Smooth muscle cell (in vitro differentiated cells): ENCODE measurements at regions not wholly inside any gene's neighbourhood (a gene's known extent, or its start where the extent isn't known, plus 50 kb on each side); places are given as distances from the start of the nearest gene placed in this dataset.
"Not testable (repeated sequence)": the region's sequence is repeated elsewhere in the genome, so short reads cannot be mapped to it uniquely, and the experiment has no call there.

Experiments used
- DNase-seq: peaks from one replicate; lab custom pipeline; 2025; ENCODE audit not compliant: unreplicated experiment; lab: John Stamatoyannopoulos, UW
- H2AFZ ChIP-seq: fragments of 200-600 bp; sonication (generic); 2 replicates; pipeline ENCODE4 v1.6.0; 2016; ENCODE audit warnings: antibody characterized with exemption, low read depth, mild to moderate bottlenecking
- H3F3A ChIP-seq: fragments of 200-600 bp; sonication (generic); 2 replicates; pipeline ENCODE4 v1.6.0; 2017; ENCODE audit warnings: antibody characterized with exemption, low read depth
- H3K27ac ChIP-seq: fragments of 200-600 bp; sonication (generic); 2 replicates; pipeline ENCODE4 v1.5.1; 2016; ENCODE audit warnings: low read depth, mild to moderate bottlenecking
- H3K27me3 ChIP-seq: fragments of 200-600 bp; sonication (generic); 2 replicates; pipeline ENCODE4 v1.6.1; 2016; ENCODE audit warnings: low read depth, mild to moderate bottlenecking
- H3K36me3 ChIP-seq: fragments of 200-600 bp; sonication (generic); 2 replicates; pipeline ENCODE4 v1.5.1; 2016; ENCODE audit warnings: low read depth
- H3K4me1 ChIP-seq: fragments of 200-600 bp; sonication (generic); 2 replicates; pipeline ENCODE4 v1.5.1; 2016; ENCODE audit warnings: low read depth
- H3K4me2 ChIP-seq: fragments of 200-600 bp; sonication (generic); 2 replicates; pipeline ENCODE4 v1.6.0; 2016; ENCODE audit warnings: mild to moderate bottlenecking
- H3K4me3 ChIP-seq: fragments of 200-600 bp; sonication (generic); 2 replicates; pipeline ENCODE4 v1.5.1; 2016; ENCODE audit warnings: mild to moderate bottlenecking
- H3K79me2 ChIP-seq: fragments of 200-600 bp; sonication (generic); 2 replicates; pipeline ENCODE4 v1.6.0; 2016; ENCODE audit warnings: low read depth, mild to moderate bottlenecking
- H3K9ac ChIP-seq: fragments of 200-600 bp; sonication (generic); 2 replicates; pipeline ENCODE4 v1.6.0; 2016; ENCODE audit warnings: low read depth
- H3K9me3 ChIP-seq: fragments of 200-600 bp; sonication (generic); replicated peaks from 2 replicates; pipeline ENCODE4 v1.5.1; 2016; ENCODE audit warnings: low read depth
- H4K20me1 ChIP-seq: fragments of 200-600 bp; sonication (generic); 2 replicates; pipeline ENCODE4 v1.6.0; 2016; ENCODE audit warnings: low read depth
- CTCF ChIP-seq: fragments of 200-600 bp; sonication (generic); IDR thresholded peaks from 2 replicates; pipeline ENCODE4 v1.5.1; 2017; ENCODE audit warnings: borderline replicate concordance, mild to moderate bottlenecking, antibody characterized with exemption; ENCODE audit not compliant: insufficient read depth, poor library complexity, severe bottlenecking
- WGBS: methylation state at CpG from one replicate; pipeline ENCODE4 v1.1.7; 2016; ENCODE audit warnings: low lambda C conversion rate; 5-methylcytosine and 5-hydroxymethylcytosine counted together

- H3K4me2 ChIP-seq, result no peak overlapping the region
- no peaks in the 10 kb centered on the region for H3K9me3 ChIP-seq
- H2AFZ ChIP-seq, result no peak overlapping the region
- no peak for DNase-seq
- H3K9ac ChIP-seq, result no peak overlapping the region
- TF ChIP-seq CTCF, result no peak
- no peaks in the 10 kb centered on the region for H3K36me3 ChIP-seq
- H3F3A ChIP-seq, result peaks cover 4% of the 10 kb centered on the region
- H3K4me1 ChIP-seq, result peaks cover 24% of the 10 kb centered on the region
- no peaks in the 10 kb centered on the region for H3K79me2 ChIP-seq
- no peak overlapping the region for H3K27ac ChIP-seq
- H3K27me3 ChIP-seq, result no peaks in the 10 kb centered on the region
- no peaks in the 10 kb centered on the region for H4K20me1 ChIP-seq
- H3K4me3 ChIP-seq, result no peak overlapping the region
These were observed 334.3 kb downstream of the DLEU7 start for GRCh38 chr13:50509167-50509566.

GRCh38 chr13:50509771-50510441 is 333.6 kb downstream of the DLEU7 start:
- H3K27me3 ChIP-seq, result no peaks in the 10 kb centered on the region
- 62% methylated on average over 2 of the region's 2 CpGs for WGBS
- H3K79me2 ChIP-seq, result no peaks in the 10 kb centered on the region
- no peak overlapping the region for H3K27ac ChIP-seq
- no peak overlapping the region for H3K4me3 ChIP-seq
- H4K20me1 ChIP-seq, result no peaks in the 10 kb centered on the region
- no peak overlapping the region for H3K9ac ChIP-seq
- no peak overlapping the region for H3K4me2 ChIP-seq
- H3K9me3 ChIP-seq, result no peaks in the 10 kb centered on the region
- DNase-seq, result no peak
- no peak overlapping the region for H2AFZ ChIP-seq
- H3K36me3 ChIP-seq, result no peaks in the 10 kb centered on the region
- peaks cover 24% of the 10 kb centered on the region for H3K4me1 ChIP-seq
- H3F3A ChIP-seq, result peaks cover 4% of the 10 kb centered on the region
- no peak for TF ChIP-seq CTCF

GRCh38 chr13:50510885-50511545 is 332.5 kb downstream of the DLEU7 start:
- not testable (repeated sequence) for H3K4me2 ChIP-seq, DNase-seq, H3K27ac ChIP-seq, H3K27me3 ChIP-seq, H3K9ac ChIP-seq, H3K9me3 ChIP-seq, H3K36me3 ChIP-seq, H3K79me2 ChIP-seq, H4K20me1 ChIP-seq, H3F3A ChIP-seq, H2AFZ ChIP-seq, H3K4me3 ChIP-seq
- H3K4me1 ChIP-seq, result peaks cover 24% of the 10 kb centered on the region
- 43% methylated on average over 1 of the region's 1 CpG for WGBS

- Histone ChIP-seq H3K27ac (peak overlapping the region; percentile 39), H4K20me1 (no peaks in the 10 kb centered on the region), H3K4me1 (peaks cover 24% of the 10 kb centered on the region), H3K9me3 (no peaks in the 10 kb centered on the region), H2AFZ (peak overlapping the region; percentile 94), H3K4me3 (no peak overlapping the region), H3K79me2 (no peaks in the 10 kb centered on the region), H3K4me2 (peak overlapping the region; percentile 83), H3K36me3 (no peaks in the 10 kb centered on the region), H3K9ac (no peak overlapping the region), H3K27me3 (no peaks in the 10 kb centered on the region), H3F3A (peaks cover 4% of the 10 kb centered on the region)
- DNase-seq, result no peak
- no peak for TF ChIP-seq CTCF
- 98% methylated on average over 4 of the region's 4 CpGs for WGBS
These were observed 331.6 kb downstream of the DLEU7 start for GRCh38 chr13:50511877-50512341.
